Esophagus (tissue), 2 donors: ENCODE measurements at regions not wholly inside any gene's neighbourhood (a gene's known extent, or its start where the extent isn't known, plus 50 kb on each side); places are given as distances from the start of the nearest gene placed in this dataset.

Experiments
- H3K27ac ChIP-seq, 2 donors: one replicate each; pipeline ENCODE4 v1.5.1; 2013; ENCODE audit warnings: low read depth in 2 of 2, mild to moderate bottlenecking in 2 of 2, inconsistent platforms in 1 of 2, low read length in 1 of 2, moderate library complexity in 1 of 2
- H3K27me3 ChIP-seq, 2 donors: one replicate each; pipeline ENCODE4 v1.6.1; 2013; ENCODE audit warnings: low read length in 2 of 2, control low read depth in 1 of 2, mild to moderate bottlenecking in 1 of 2; ENCODE audit not compliant: insufficient read depth in 2 of 2, control insufficient read depth in 1 of 2
- H3K36me3 ChIP-seq, 2 donors: one replicate each; pipeline ENCODE4 v1.6.1; 2013; ENCODE audit warnings: low read length in 1 of 2; ENCODE audit not compliant: control insufficient read depth in 2 of 2, insufficient read depth in 2 of 2
- H3K4me1 ChIP-seq, 2 donors: one replicate each; pipeline ENCODE4 v1.6.1; 2013; ENCODE audit warnings: low read length in 1 of 2; ENCODE audit not compliant: control insufficient read depth in 2 of 2, insufficient read depth in 2 of 2
- H3K4me3 ChIP-seq, 2 donors: one replicate each; pipeline ENCODE4 v1.5.1; 2013; ENCODE audit warnings: low read length in 2 of 2, mild to moderate bottlenecking in 2 of 2, low read depth in 1 of 2, moderate library complexity in 1 of 2
- H3K9me3 ChIP-seq, 2 donors: one replicate each; pipeline ENCODE4 v1.6.1; 2013; ENCODE audit warnings: mild to moderate bottlenecking in 2 of 2, low read depth in 1 of 2, low read length in 1 of 2, moderate library complexity in 1 of 2; ENCODE audit not compliant: control insufficient read depth in 2 of 2, insufficient read depth in 1 of 2
- WGBS, 2 donors: extraction: QIAGEN DNeasy Blood & Tissue Kit; methylation state at CpG; one replicate each; pipeline ENCODE4 v1.1.7; 2013; 5-methylcytosine and 5-hydroxymethylcytosine counted together
- donor health status: healthy with polysubstance abuse.
- donor health status: Bipolar disorder and iron deficiency.

DNA sequence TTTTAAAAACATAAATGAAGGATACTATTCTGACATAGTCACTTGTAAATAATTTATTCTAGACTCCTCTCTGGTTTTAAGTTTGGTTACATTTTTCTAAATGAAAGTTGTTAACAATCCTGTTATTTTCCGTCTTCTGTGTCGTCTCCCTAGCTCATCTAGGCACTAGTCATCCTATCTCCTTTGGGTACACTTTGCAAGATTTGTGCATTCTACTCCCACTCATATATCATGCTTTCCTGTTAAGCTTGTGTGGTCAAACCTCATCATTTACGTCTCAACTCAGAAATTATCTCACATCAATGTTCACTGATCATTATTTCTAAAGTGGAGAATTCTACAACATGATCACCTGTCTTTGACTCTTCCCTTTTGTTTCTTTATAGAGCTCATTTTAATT is 658.7 kb downstream of the TLL1 start:
- no peak overlapping the region for H3K4me3 ChIP-seq
- H3K9me3 ChIP-seq: no peaks in the 10 kb centered on the region
- WGBS, 2 donors: 86 to 90% methylated on average over 3 of the region's 3 CpGs
- no peaks in the 10 kb centered on the region for H3K36me3 ChIP-seq
- no peak overlapping the region for H3K27ac ChIP-seq
- H3K27me3 ChIP-seq: no peaks in the 10 kb centered on the region
- no peaks in the 10 kb centered on the region for H3K4me1 ChIP-seq

DNA sequence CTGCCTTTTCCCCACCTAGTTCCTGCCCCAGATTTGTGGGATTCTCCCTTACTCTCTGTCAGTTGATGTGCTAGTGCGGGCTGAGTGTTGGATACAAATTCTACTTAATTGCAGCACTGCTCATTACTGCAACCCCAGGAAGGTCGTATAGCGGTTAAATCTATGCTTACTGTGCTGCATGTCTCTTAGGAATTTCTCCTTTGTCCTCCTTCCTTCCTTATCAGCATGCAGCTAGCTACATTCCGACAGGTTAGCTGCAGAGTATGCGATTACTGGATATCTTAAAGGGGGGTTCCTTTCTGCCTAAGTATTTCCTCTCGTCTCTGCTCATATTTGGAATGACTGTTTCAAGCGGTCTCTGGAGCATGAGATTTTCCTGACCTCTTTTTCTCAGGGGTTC is 662.8 kb downstream of the TLL1 start:
- Histone ChIP-seq H3K4me1 (no peaks in the 10 kb centered on the region), H3K9me3 (no peaks in the 10 kb centered on the region), H3K27ac (no peak overlapping the region), H3K36me3 (no peaks in the 10 kb centered on the region), H3K27me3 (no peaks in the 10 kb centered on the region), H3K4me3 (no peak overlapping the region)
- WGBS, 2 donors: 78 to 80% methylated on average over 7 of the region's 7 CpGs

DNA sequence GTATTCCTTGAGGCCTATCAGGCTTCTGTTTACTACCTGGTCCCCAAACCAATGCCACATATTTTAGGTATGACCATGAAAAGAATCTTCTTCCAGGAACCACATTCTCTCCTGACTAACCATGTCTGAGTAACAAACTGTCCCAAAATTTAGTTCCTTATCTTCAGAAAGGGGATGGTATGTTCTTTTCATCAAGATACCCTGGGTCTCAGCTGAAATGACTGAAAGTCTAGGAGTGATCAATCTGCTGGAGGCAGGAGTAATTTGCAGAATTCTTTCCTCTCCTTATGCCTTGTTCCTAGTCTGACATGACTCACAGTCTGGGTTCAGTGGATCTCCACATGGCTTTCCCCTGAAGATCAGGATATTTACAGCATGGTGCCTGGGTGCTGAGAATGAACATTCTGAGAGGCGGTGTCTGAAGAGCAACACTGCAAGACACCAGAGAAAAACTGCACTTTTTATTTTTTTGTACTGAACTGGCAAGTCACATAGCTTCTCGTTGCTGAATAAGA is 665.5 kb downstream of the TLL1 start:
- WGBS, 2 donors: 80 to 84% methylated on average over 2 of the region's 2 CpGs

DNA sequence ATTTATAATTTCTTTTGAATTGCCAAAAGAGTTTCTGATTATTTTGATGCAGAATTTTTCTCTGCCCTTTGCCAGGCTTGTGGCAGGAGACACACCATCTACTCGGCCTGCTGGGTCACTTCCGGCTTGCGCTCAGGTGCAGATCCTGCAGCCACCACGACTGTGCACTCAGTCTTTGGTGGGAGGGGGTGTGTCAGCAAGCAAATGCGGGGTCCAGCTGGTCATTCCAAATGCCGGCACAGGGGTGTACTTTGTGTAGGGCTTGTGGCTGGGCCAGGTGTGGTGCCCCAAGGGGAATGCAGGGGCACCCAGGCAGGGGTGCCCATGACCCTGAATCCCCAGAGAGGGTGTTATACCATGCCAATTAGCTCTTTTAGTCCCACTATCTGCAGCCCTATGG is 673.0 kb downstream of the TLL1 start:
- Histone ChIP-seq H3K9me3 (no peaks in the 10 kb centered on the region), H3K27ac (no peak overlapping the region), H3K27me3 (no peaks in the 10 kb centered on the region), H3K4me3 (no peak overlapping the region), H3K4me1 (no peaks in the 10 kb centered on the region), H3K36me3 (no peaks in the 10 kb centered on the region)
- WGBS, 2 donors: 85 to 87% methylated on average over 6 of the region's 6 CpGs

More for the DNA sequence above, 665.5 kb downstream of the TLL1 start:
- H3K4me1 ChIP-seq: no peaks in the 10 kb centered on the region
- no peaks in the 10 kb centered on the region for H3K27me3 ChIP-seq
- H3K36me3 ChIP-seq: no peaks in the 10 kb centered on the region
- no peak overlapping the region for H3K4me3 ChIP-seq
- no peak overlapping the region for H3K27ac ChIP-seq
- H3K9me3 ChIP-seq: no peaks in the 10 kb centered on the region

GRCh38 chr4:166577639-166578038 is 656.7 kb downstream of the SPOCK3 start:
- Histone ChIP-seq H3K4me3 (no peak overlapping the region), H3K9me3 (peaks cover 0 to 3% of the 10 kb centered on the region in 2 donors), H3K36me3 (no peaks in the 10 kb centered on the region), H3K4me1 (no peaks in the 10 kb centered on the region), H3K27me3 (no peaks in the 10 kb centered on the region), H3K27ac (no peak overlapping the region)
- 84% methylated on average over 2 of the region's 2 CpGs for WGBS, 2 donors

- no peaks in the 10 kb centered on the region for H3K27me3 ChIP-seq
Measured at GRCh38 chr4:166585491-166585890, 648.8 kb downstream of the SPOCK3 start.

GRCh38 chr4:166594326-166594946 is 639.9 kb downstream of the SPOCK3 start:
- no peak overlapping the region for H3K27ac ChIP-seq
- no peaks in the 10 kb centered on the region for H3K36me3 ChIP-seq
- WGBS, 2 donors: 94 to 96% methylated on average over 1 of the region's 1 CpG
- H3K4me1 ChIP-seq: no peaks in the 10 kb centered on the region
- no peak overlapping the region for H3K4me3 ChIP-seq
- no peaks in the 10 kb centered on the region for H3K9me3 ChIP-seq
- H3K27me3 ChIP-seq: no peaks in the 10 kb centered on the region

More at GRCh38 chr4:166585491-166585890, 648.8 kb downstream of the SPOCK3 start:
- Histone ChIP-seq H3K4me3 (no peak overlapping the region), H3K9me3 (no peaks in the 10 kb centered on the region), H3K27ac (no peak overlapping the region), H3K36me3 (no peaks in the 10 kb centered on the region), H3K4me1 (no peaks in the 10 kb centered on the region)
- 64 to 67% methylated on average over 3 of the region's 3 CpGs for WGBS, 2 donors

GRCh38 chr4:166600264-166600663 is 634.0 kb downstream of the SPOCK3 start:
- 75 to 87% methylated on average over 1 of the region's 1 CpG for WGBS, 2 donors

GRCh38 chr4:166602068-166602467 is 632.2 kb downstream of the SPOCK3 start:
- H3K4me1 ChIP-seq: no peaks in the 10 kb centered on the region
- H3K9me3 ChIP-seq: peaks cover 0 to 6% of the 10 kb centered on the region in 2 donors
- no peaks in the 10 kb centered on the region for H3K27me3 ChIP-seq
- 87% methylated on average over 8 of the region's 8 CpGs for WGBS, 2 donors
- no peak overlapping the region for H3K4me3 ChIP-seq
- H3K36me3 ChIP-seq: no peaks in the 10 kb centered on the region
- H3K27ac ChIP-seq: no peak overlapping the region

More at GRCh38 chr4:166600264-166600663, 634.0 kb downstream of the SPOCK3 start:
- Histone ChIP-seq H3K27ac (no peak overlapping the region), H3K36me3 (no peaks in the 10 kb centered on the region), H3K9me3 (peaks cover 0 to 6% of the 10 kb centered on the region in 2 donors), H3K4me1 (no peaks in the 10 kb centered on the region), H3K4me3 (no peak overlapping the region), H3K27me3 (no peaks in the 10 kb centered on the region)

DNA sequence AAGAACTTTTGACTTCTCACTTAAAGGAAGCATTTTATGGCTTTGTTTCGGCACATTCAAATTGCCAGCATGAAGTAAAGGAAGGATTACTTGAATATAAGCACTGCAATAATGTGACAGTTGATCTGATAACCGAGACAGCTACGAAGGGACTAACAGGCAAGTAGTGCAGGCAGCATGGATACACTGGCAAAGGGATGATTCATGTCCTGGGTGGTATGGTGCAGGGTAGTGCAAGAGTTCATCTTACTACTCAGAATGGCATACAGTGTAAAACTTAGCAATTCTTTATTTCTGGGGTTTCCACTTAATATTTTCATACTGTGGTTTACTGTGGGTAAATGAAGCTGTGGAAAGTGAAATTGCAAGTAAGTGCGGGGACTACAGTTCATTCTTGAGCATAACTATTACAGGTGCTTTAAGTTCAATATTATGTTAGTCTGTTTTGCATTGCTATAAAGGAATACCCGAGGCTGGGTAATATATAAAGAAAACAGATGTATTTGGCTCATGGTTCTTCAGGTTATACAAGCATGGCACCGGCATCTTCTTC is 611.8 kb downstream of the SPOCK3 start:
- Histone ChIP-seq H3K36me3 (no peaks in the 10 kb centered on the region), H3K9me3 (no peaks in the 10 kb centered on the region), H3K27me3 (no peaks in the 10 kb centered on the region), H3K4me3 (no peak overlapping the region), H3K27ac (no peak overlapping the region), H3K4me1 (no peaks in the 10 kb centered on the region)
- 66 to 75% methylated on average over 6 of the region's 6 CpGs for WGBS, 2 donors
